Keratinocyte (primary cell): ENCODE measurements at regions not wholly inside any gene's neighbourhood (a gene's known extent, or its start where the extent isn't known, plus 50 kb on each side); places are given as distances from the start of the nearest gene placed in this dataset.

Experiments used
- DNase-seq: peaks from one replicate; pipeline ENCODE4 v3.0.0-alpha.2; 2011; ENCODE audit warnings: low read depth, missing footprints, low spot score
- FAIRE-seq: peaks from 2 replicates; lab custom pipeline; 2011; peaks lifted over from hg19 to GRCh38; lab: Jason Lieb, UNC
- H2AFZ ChIP-seq: 2 replicates; pipeline ENCODE4 v1.6.0; 2012; ENCODE audit warnings: low read length, control low read depth, inconsistent platforms; ENCODE audit not compliant: control insufficient read depth
- H3K27ac ChIP-seq: 2 replicates; pipeline ENCODE4 v1.5.1; 2011; ENCODE audit warnings: low read length; ENCODE audit not compliant: control insufficient read depth, insufficient read depth
- H3K27me3 ChIP-seq: 3 replicates; pipeline ENCODE4 v1.6.0; 2011; ENCODE audit warnings: low read length; ENCODE audit not compliant: control insufficient read depth, insufficient read depth; ENCODE audit errors: extremely low read depth
- H3K36me3 ChIP-seq, 2 experiments: 2 replicates in 1 of 2; 3 replicates in 1 of 2; pipeline ENCODE4 v1.5.1; 2011; ENCODE audit warnings: low read length in 2 of 2, mild to moderate bottlenecking in 1 of 2; ENCODE audit not compliant: control insufficient read depth in 2 of 2, insufficient read depth in 2 of 2; ENCODE audit errors: extremely low read depth in 1 of 2
- H3K4me1 ChIP-seq: 3 replicates; pipeline ENCODE4 v1.5.1; 2011; ENCODE audit warnings: low read length; ENCODE audit not compliant: control insufficient read depth, insufficient read depth; ENCODE audit errors: extremely low read depth
- H3K4me2 ChIP-seq: 3 replicates; pipeline ENCODE4 v1.6.0; 2011; ENCODE audit warnings: low read depth, low read length; ENCODE audit not compliant: control insufficient read depth, insufficient read depth; ENCODE audit errors: extremely low read depth
- H3K4me3 ChIP-seq, 3 experiments: fragments of 200-600 bp in 1 of 3; sonication (generic) in 1 of 3; 2 replicates in 2 of 3; 3 replicates in 1 of 3; pipeline ENCODE4 v1.5.1; 2011 to 2016; ENCODE audit warnings: low read length in 3 of 3, mild to moderate bottlenecking in 3 of 3, control low read depth in 2 of 3, inconsistent platforms in 1 of 3, low read depth in 1 of 3, mixed read lengths in 1 of 3, mixed run types in 1 of 3, moderate library complexity in 1 of 3; ENCODE audit not compliant: control insufficient read depth in 2 of 3, insufficient read depth in 2 of 3; ENCODE audit errors: extremely low read depth in 1 of 3
- H3K79me2 ChIP-seq: 2 replicates; pipeline ENCODE4 v1.6.0; 2012; ENCODE audit warnings: low read length; ENCODE audit not compliant: control insufficient read depth, insufficient read depth
- H3K9ac ChIP-seq: 3 replicates; pipeline ENCODE4 v1.6.0; 2011; ENCODE audit warnings: low read length; ENCODE audit not compliant: control insufficient read depth, insufficient read depth; ENCODE audit errors: extremely low read depth
- H3K9me1 ChIP-seq: 3 replicates; pipeline ENCODE4 v1.6.0; 2011; ENCODE audit warnings: low read length; ENCODE audit not compliant: control insufficient read depth, insufficient read depth; ENCODE audit errors: extremely low read depth
- H3K9me3 ChIP-seq: 2 replicates; pipeline ENCODE4 v1.5.1; 2012; ENCODE audit warnings: low read depth, low read length; ENCODE audit not compliant: control insufficient read depth
- H4K20me1 ChIP-seq: 3 replicates; pipeline ENCODE4 v1.6.0; 2011; ENCODE audit warnings: low read length; ENCODE audit not compliant: control insufficient read depth, insufficient read depth; ENCODE audit errors: extremely low read depth
- EZH2 ChIP-seq: IDR thresholded peaks from one replicate; pipeline ENCODE4 v1.6.1; 2012; ENCODE audit warnings: inconsistent platforms, mild to moderate bottlenecking, low read length, moderate library complexity
- dilution Hi-C: fragments of 300-500 bp; cut with MboI; formaldehyde crosslinking; loops from one replicate; pipeline ENCODE4 v1.7.0; 2020; ENCODE audit warnings: low sequenced_read_pairs; ENCODE audit not compliant: extremely low pct_ligation_motif_present
- TF ChIP-seq, protein P1 (sequence below), 3 experiments: IDR thresholded peaks in 1 of 3; conservative IDR thresholded peaks in 1 of 3; optimal IDR thresholded peaks in 1 of 3; 2 replicates in 2 of 3; 3 replicates in 1 of 3; pipeline versions ENCODE3 to v1.5.1; 2011; ENCODE audit warnings: low read length in 3 of 3, mild to moderate bottlenecking in 3 of 3, moderate library complexity in 2 of 3, control low read depth in 1 of 3, inconsistent platforms in 1 of 3; ENCODE audit not compliant: insufficient read depth in 2 of 3; ENCODE audit errors: extremely low read depth in 1 of 3

DNA sequence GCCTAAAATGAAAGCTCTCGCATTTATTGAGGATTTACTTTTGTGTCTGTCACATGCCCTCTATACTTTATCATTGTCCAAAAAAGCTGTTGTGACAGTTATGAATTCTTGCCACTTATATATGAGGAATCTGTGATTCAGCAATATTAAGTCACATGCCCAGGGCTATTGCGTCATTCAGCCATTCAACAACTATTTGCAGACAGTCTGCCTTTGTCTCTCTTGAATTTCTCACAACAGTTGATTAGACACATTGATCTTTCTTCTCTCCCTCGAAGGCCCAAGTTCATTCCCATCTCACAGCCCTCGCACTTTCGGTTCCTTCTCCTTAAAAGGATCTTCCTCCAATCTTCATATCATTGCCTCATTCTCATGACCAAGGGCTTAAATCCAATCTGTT, 342.6 kb downstream of the MZT1 start:
- H3K36me3 ChIP-seq: no peaks in the 10 kb centered on the region
- dilution Hi-C loops: no loop called here
- no peaks in the 10 kb centered on the region for H3K27me3 ChIP-seq
- H3K9me3 ChIP-seq: no peaks in the 10 kb centered on the region
- H3K9me1 ChIP-seq: no peaks in the 10 kb centered on the region
- H3K79me2 ChIP-seq: no peaks in the 10 kb centered on the region
- H3K27ac ChIP-seq: peak overlapping the region; percentile 44
- no peak overlapping the region for H3K9ac ChIP-seq
- H2AFZ ChIP-seq: peak overlapping the region; percentile 67
- no peak overlapping the region for H3K4me3 ChIP-seq
- no peak for TF ChIP-seq EZH2
- H4K20me1 ChIP-seq: no peaks in the 10 kb centered on the region
- peaks cover 7% of the 10 kb centered on the region for H3K4me1 ChIP-seq
- peak; percentile 81 for FAIRE-seq
- H3K4me2 ChIP-seq: peak overlapping the region; percentile 29
- DNase-seq: peak; percentile 41

DNA sequence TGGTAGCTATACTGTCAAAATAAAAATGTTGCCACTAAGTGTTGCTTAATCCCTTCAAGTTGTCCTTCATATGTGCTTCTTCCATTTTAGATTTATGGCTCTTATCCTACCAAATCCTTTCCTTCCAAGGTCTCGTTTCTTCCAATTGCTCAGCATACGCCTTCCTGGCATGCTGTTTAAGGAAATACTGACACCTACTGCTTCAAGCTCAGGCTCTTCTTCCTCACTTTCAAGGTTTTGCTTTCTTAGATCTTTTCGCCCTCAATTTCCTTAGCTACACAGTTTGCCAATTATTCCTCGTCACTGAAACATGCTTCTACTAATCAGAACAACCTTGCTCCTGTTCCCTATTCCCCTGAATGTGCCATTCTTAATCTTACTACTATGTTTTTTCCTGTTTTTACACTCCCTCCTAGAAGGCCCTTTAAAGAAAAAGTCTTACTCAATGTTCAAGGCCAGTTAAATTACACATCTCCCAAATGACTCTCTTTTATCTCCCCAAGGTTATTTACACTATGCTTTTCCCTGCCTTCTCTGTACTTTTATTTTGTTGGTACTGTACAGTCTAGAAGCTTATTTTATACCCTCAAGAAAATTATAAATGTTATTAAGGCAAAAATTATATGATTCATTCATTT, 343.1 kb downstream of the MZT1 start:
- no peak overlapping the region for H3K4me3 ChIP-seq
- H3K9me1 ChIP-seq: no peaks in the 10 kb centered on the region
- dilution Hi-C loops: no loop called here
- H3K4me1 ChIP-seq: peaks cover 7% of the 10 kb centered on the region
- FAIRE-seq: peak; percentile 72
- H3K36me3 ChIP-seq: no peaks in the 10 kb centered on the region
- no peaks in the 10 kb centered on the region for H3K9me3 ChIP-seq
- peak overlapping the region; percentile 73 for H2AFZ ChIP-seq
- H3K79me2 ChIP-seq: no peaks in the 10 kb centered on the region
- no peaks in the 10 kb centered on the region for H4K20me1 ChIP-seq
- H3K4me2 ChIP-seq: no peak overlapping the region
- H3K27me3 ChIP-seq: no peaks in the 10 kb centered on the region
- TF ChIP-seq, protein P1, sequence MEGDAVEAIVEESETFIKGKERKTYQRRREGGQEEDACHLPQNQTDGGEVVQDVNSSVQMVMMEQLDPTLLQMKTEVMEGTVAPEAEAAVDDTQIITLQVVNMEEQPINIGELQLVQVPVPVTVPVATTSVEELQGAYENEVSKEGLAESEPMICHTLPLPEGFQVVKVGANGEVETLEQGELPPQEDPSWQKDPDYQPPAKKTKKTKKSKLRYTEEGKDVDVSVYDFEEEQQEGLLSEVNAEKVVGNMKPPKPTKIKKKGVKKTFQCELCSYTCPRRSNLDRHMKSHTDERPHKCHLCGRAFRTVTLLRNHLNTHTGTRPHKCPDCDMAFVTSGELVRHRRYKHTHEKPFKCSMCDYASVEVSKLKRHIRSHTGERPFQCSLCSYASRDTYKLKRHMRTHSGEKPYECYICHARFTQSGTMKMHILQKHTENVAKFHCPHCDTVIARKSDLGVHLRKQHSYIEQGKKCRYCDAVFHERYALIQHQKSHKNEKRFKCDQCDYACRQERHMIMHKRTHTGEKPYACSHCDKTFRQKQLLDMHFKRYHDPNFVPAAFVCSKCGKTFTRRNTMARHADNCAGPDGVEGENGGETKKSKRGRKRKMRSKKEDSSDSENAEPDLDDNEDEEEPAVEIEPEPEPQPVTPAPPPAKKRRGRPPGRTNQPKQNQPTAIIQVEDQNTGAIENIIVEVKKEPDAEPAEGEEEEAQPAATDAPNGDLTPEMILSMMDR (optimal IDR thresholded peaks at IDR 0.05 in 1 of 3, IDR thresholded peaks at IDR 0.05 in 1 of 3, conservative IDR thresholded peaks at IDR 0.05 in 1 of 3; ENCODE audit: extremely low read depth in 1 of 3, insufficient read depth in 2 of 3, low read length in 3 of 3): peak in 2 of 3 experiments; percentile 13 to 39
- TF ChIP-seq EZH2: no peak
- H3K27ac ChIP-seq: peak overlapping the region; percentile 44
- DNase-seq: no peak
- no peak overlapping the region for H3K9ac ChIP-seq

DNA sequence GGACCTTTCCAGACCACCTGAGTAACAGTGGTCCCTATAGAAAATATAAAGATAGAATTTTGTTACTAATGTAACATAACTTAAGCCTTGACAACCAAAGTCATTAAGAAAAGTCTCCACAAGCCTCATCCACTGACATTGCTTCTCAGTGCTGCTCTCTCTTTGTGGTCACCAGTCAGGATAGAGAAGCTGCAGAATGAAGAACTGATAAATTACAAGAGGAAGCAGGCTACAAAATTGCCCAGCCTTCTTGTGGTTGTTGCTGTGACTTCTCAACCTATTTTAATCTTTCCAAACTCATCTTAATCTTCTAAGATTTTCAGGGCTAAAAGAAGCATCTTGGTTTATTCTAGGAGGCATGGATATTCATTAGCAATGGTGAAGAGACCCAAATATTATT, 343.8 kb downstream of the MZT1 start:
- H3K27ac ChIP-seq: no peak overlapping the region
- H3K9ac ChIP-seq: no peak overlapping the region
- H3K27me3 ChIP-seq: no peaks in the 10 kb centered on the region
- dilution Hi-C loops: no loop called here
- H3K79me2 ChIP-seq: no peaks in the 10 kb centered on the region
- TF ChIP-seq, protein P1 (optimal IDR thresholded peaks at IDR 0.05 in 1 of 3, IDR thresholded peaks at IDR 0.05 in 1 of 3, conservative IDR thresholded peaks at IDR 0.05 in 1 of 3; ENCODE audit: extremely low read depth in 1 of 3, insufficient read depth in 2 of 3, low read length in 3 of 3): no peak
- no peak for TF ChIP-seq EZH2
- no peak for FAIRE-seq
- no peaks in the 10 kb centered on the region for H3K9me3 ChIP-seq
- peaks cover 7% of the 10 kb centered on the region for H3K4me1 ChIP-seq
- H4K20me1 ChIP-seq: no peaks in the 10 kb centered on the region
- H3K36me3 ChIP-seq: no peaks in the 10 kb centered on the region
- no peaks in the 10 kb centered on the region for H3K9me1 ChIP-seq
- H3K4me3 ChIP-seq: no peak overlapping the region
- no peak overlapping the region for H3K4me2 ChIP-seq
- no peak for DNase-seq
- no peak overlapping the region for H2AFZ ChIP-seq
